ENCODE measurements at regions not wholly inside any gene's neighbourhood (a gene's known extent, or its start where the extent isn't known, plus 50 kb on each side); places are given as distances from the start of the nearest gene placed in this dataset.

- Histone ChIP-seq H4K20me1 (ENCODE audit: insufficient read depth) (no peaks in the 10 kb centered on the region), H2AFZ (ENCODE audit: low read depth, low read length) (no peak overlapping the region), H3K9me3 (ENCODE audit: low read length) (no peaks in the 10 kb centered on the region), H3K27me3 (ENCODE audit: insufficient read depth, low read depth, low read length) (no peaks in the 10 kb centered on the region), H3K4me2 (ENCODE audit: low read length) (no peak overlapping the region), H3F3A (ENCODE audit: insufficient read depth, low read length, poor library complexity, severe bottlenecking) (no peaks in the 10 kb centered on the region), H3K9ac (ENCODE audit: low read length) (no peak overlapping the region), H3K79me2 (replicated peaks; ENCODE audit: insufficient read depth, low read length) (no peaks in the 10 kb centered on the region), H3K9me2 (ENCODE audit: insufficient read depth, low read length) (no peaks in the 10 kb centered on the region), H3K36me3 (ENCODE audit: insufficient read depth, low read length) (no peaks in the 10 kb centered on the region), H3K27ac (ENCODE audit: low read length) (no peak overlapping the region), H3K4me3 (ENCODE audit: low read length) (no peak overlapping the region)
- TF ChIP-seq REST (IDR thresholded peaks at IDR 0.05; ENCODE audit: borderline replicate concordance) (no peak), SMC3 (conservative IDR thresholded peaks at IDR 0.05; ENCODE audit: poor library complexity) (no peak), CTCF (IDR thresholded peaks at IDR 0.05; ENCODE audit: poor library complexity, severe bottlenecking) (no peak), POLR2AphosphoS5 (IDR thresholded peaks at IDR 0.05) (no peak), EP300 (conservative IDR thresholded peaks at IDR 0.05; ENCODE audit: poor library complexity, severe bottlenecking) (no peak), TAF1 (IDR thresholded peaks at IDR 0.05; ENCODE audit: low read depth) (no peak), RAD21 (conservative IDR thresholded peaks at IDR 0.05) (no peak), MXI1 (conservative IDR thresholded peaks at IDR 0.05; ENCODE audit: poor library complexity, severe bottlenecking) (no peak), EZH2 (IDR thresholded peaks at IDR 0.05; ENCODE audit: borderline replicate concordance, insufficient read depth, low read length, poor library complexity, severe bottlenecking) (no peak)
Observed at GRCh38 chr2:16482460-16482859, 183.2 kb downstream of the CYRIA start.

GRCh38 chr2:16481351-16481750, 184.3 kb downstream of the CYRIA start:
- TF ChIP-seq SMC3 (conservative IDR thresholded peaks at IDR 0.05; ENCODE audit: poor library complexity) (no peak), POLR2AphosphoS5 (IDR thresholded peaks at IDR 0.05) (no peak), RAD21 (conservative IDR thresholded peaks at IDR 0.05) (no peak)

GRCh38 chr2:16479721-16480120, 185.9 kb downstream of the CYRIA start:
- no peak overlapping the region for H2AFZ ChIP-seq (ENCODE audit: low read depth, low read length)
- no peak for TF ChIP-seq SMC3 (conservative IDR thresholded peaks at IDR 0.05; ENCODE audit: poor library complexity)
- TF ChIP-seq CTCF (IDR thresholded peaks at IDR 0.05; ENCODE audit: poor library complexity, severe bottlenecking): no peak
- TF ChIP-seq REST (IDR thresholded peaks at IDR 0.05; ENCODE audit: borderline replicate concordance): no peak
- no peak for TF ChIP-seq EZH2 (IDR thresholded peaks at IDR 0.05; ENCODE audit: borderline replicate concordance, insufficient read depth, low read length, poor library complexity, severe bottlenecking)
- TF ChIP-seq RAD21 (conservative IDR thresholded peaks at IDR 0.05): no peak
- no peak for TF ChIP-seq EP300 (conservative IDR thresholded peaks at IDR 0.05; ENCODE audit: poor library complexity, severe bottlenecking)
- TF ChIP-seq POLR2AphosphoS5 (IDR thresholded peaks at IDR 0.05): no peak
- TF ChIP-seq TAF1 (IDR thresholded peaks at IDR 0.05; ENCODE audit: low read depth): no peak
- TF ChIP-seq MXI1 (conservative IDR thresholded peaks at IDR 0.05; ENCODE audit: poor library complexity, severe bottlenecking): no peak
- H4K20me1 ChIP-seq (ENCODE audit: insufficient read depth): no peaks in the 10 kb centered on the region
- H3K27ac ChIP-seq (ENCODE audit: low read length): no peak overlapping the region
- no peaks in the 10 kb centered on the region for H3K36me3 ChIP-seq (ENCODE audit: insufficient read depth, low read length)
- no peaks in the 10 kb centered on the region for H3F3A ChIP-seq (ENCODE audit: insufficient read depth, low read length, poor library complexity, severe bottlenecking)
- no peak overlapping the region for H3K4me2 ChIP-seq (ENCODE audit: low read length)
- no peak overlapping the region for H3K4me3 ChIP-seq (ENCODE audit: low read length)
- H3K9ac ChIP-seq (ENCODE audit: low read length): no peak overlapping the region
- no peaks in the 10 kb centered on the region for H3K79me2 ChIP-seq (replicated peaks; ENCODE audit: insufficient read depth, low read length)
- no peaks in the 10 kb centered on the region for H3K9me2 ChIP-seq (ENCODE audit: insufficient read depth, low read length)
- H3K9me3 ChIP-seq (ENCODE audit: low read length): no peaks in the 10 kb centered on the region
- H3K27me3 ChIP-seq (ENCODE audit: insufficient read depth, low read depth, low read length): no peaks in the 10 kb centered on the region

More at GRCh38 chr2:16481351-16481750, 184.3 kb downstream of the CYRIA start:
- no peak overlapping the region for H3K4me2 ChIP-seq (ENCODE audit: low read length)
- no peaks in the 10 kb centered on the region for H3F3A ChIP-seq (ENCODE audit: insufficient read depth, low read length, poor library complexity, severe bottlenecking)
- H3K79me2 ChIP-seq (replicated peaks; ENCODE audit: insufficient read depth, low read length): no peaks in the 10 kb centered on the region
- no peaks in the 10 kb centered on the region for H3K27me3 ChIP-seq (ENCODE audit: insufficient read depth, low read depth, low read length)
- no peak overlapping the region for H2AFZ ChIP-seq (ENCODE audit: low read depth, low read length)
- no peak overlapping the region for H3K4me3 ChIP-seq (ENCODE audit: low read length)
- H3K9ac ChIP-seq (ENCODE audit: low read length): no peak overlapping the region
- no peaks in the 10 kb centered on the region for H4K20me1 ChIP-seq (ENCODE audit: insufficient read depth)
- no peaks in the 10 kb centered on the region for H3K9me3 ChIP-seq (ENCODE audit: low read length)
- H3K27ac ChIP-seq (ENCODE audit: low read length): no peak overlapping the region
- no peaks in the 10 kb centered on the region for H3K36me3 ChIP-seq (ENCODE audit: insufficient read depth, low read length)
- H3K9me2 ChIP-seq (ENCODE audit: insufficient read depth, low read length): no peaks in the 10 kb centered on the region
